Effector memory CD8-positive, alpha-beta T cell (primary cell): ENCODE measurements at regions not wholly inside any gene's neighbourhood (a gene's known extent, or its start where the extent isn't known, plus 50 kb on each side); places are given as distances from the start of the nearest gene placed in this dataset.

Experiments used
- ATAC-seq: fragments of 150-1000 bp; cut with Tn5 transposase; replicated peaks from 2 replicates; pipeline ENCODE4 v1.10.0; 2021; ENCODE audit warnings: mild to moderate bottlenecking, moderate library complexity
- DNase-seq, 3 experiments: peaks; one replicate each; pipeline ENCODE4 v3.0.0; 2021
- H3K27ac Mint-ChIP-seq, 2 donors: one replicate each; pipeline ENCODE4 v1.8.0; 2022; ENCODE audit warnings: mild to moderate bottlenecking in 2 of 2, mixed read lengths in 2 of 2, moderate library complexity in 2 of 2
- H3K27me3 Mint-ChIP-seq, 2 donors: one replicate each; pipeline ENCODE4 v1.8.0; 2022; ENCODE audit warnings: mixed read lengths in 2 of 2
- H3K36me3 Mint-ChIP-seq: one replicate; pipeline ENCODE4 v1.8.0; 2022; ENCODE audit warnings: mild to moderate bottlenecking, moderate library complexity, mixed read lengths; ENCODE audit not compliant: insufficient read depth
- H3K4me1 Mint-ChIP-seq, 2 donors: one replicate each; pipeline ENCODE4 v1.8.0; 2022; ENCODE audit warnings: low read depth in 2 of 2, mixed read lengths in 2 of 2
- H3K4me3 Mint-ChIP-seq, 2 donors: one replicate each; pipeline ENCODE4 v1.8.0; 2022; ENCODE audit warnings: mild to moderate bottlenecking in 2 of 2, mixed read lengths in 2 of 2, moderate library complexity in 2 of 2
- H3K9me3 Mint-ChIP-seq, 2 donors: one replicate each; pipeline ENCODE4 v1.8.0; 2022; ENCODE audit warnings: mixed read lengths in 2 of 2

- H3K4me3 Mint-ChIP-seq = no peak overlapping the region
- peaks cover 24 to 27% of the 10 kb centered on the region in 2 donors for H3K27me3 Mint-ChIP-seq
- peaks cover 4 to 10% of the 10 kb centered on the region in 2 donors for H3K4me1 Mint-ChIP-seq
- no peak overlapping the region for H3K27ac Mint-ChIP-seq
- H3K36me3 Mint-ChIP-seq = no peaks in the 10 kb centered on the region
- no peak for ATAC-seq
- H3K9me3 Mint-ChIP-seq = no peaks in the 10 kb centered on the region
- no peak for DNase-seq
Observed at GRCh38 chr1:198397208-198397808, 143.2 kb downstream of the ATP6V1G3 start.

- ATAC-seq (no peak), DNase-seq (no peak)
- H3K9me3 Mint-ChIP-seq = no peaks in the 10 kb centered on the region
- H3K4me1 Mint-ChIP-seq = peaks cover 0 to 5% of the 10 kb centered on the region in 2 donors
- H3K36me3 Mint-ChIP-seq = no peaks in the 10 kb centered on the region
- no peak overlapping the region for H3K27ac Mint-ChIP-seq
- H3K4me3 Mint-ChIP-seq = no peak overlapping the region
- peaks cover 0 to 10% of the 10 kb centered on the region in 2 donors for H3K27me3 Mint-ChIP-seq
Observed at GRCh38 chr1:198391393-198392020, 149.0 kb downstream of the ATP6V1G3 start.

GRCh38 chr1:198387587-198387986 is 152.9 kb downstream of the ATP6V1G3 start:
- no peaks in the 10 kb centered on the region for H3K4me1 Mint-ChIP-seq
- ATAC-seq (no peak), DNase-seq (no peak)
- no peaks in the 10 kb centered on the region for H3K36me3 Mint-ChIP-seq
- H3K9me3 Mint-ChIP-seq = no peaks in the 10 kb centered on the region
- no peak overlapping the region for H3K27ac Mint-ChIP-seq
- H3K4me3 Mint-ChIP-seq = no peak overlapping the region
- peaks cover 0 to 12% of the 10 kb centered on the region in 2 donors for H3K27me3 Mint-ChIP-seq

- Mint-ChIP-seq H3K4me3 (no peak overlapping the region), H3K4me1 (peaks cover 4 to 13% of the 10 kb centered on the region in 2 donors), H3K9me3 (no peaks in the 10 kb centered on the region), H3K36me3 (no peaks in the 10 kb centered on the region), H3K27me3 (no peaks in the 10 kb centered on the region), H3K27ac (no peak overlapping the region)
- DNase-seq (no peak), ATAC-seq (no peak)
Observed at GRCh38 chr1:198380275-198380674, 160.2 kb downstream of the ATP6V1G3 start.

- DNase-seq (no peak), ATAC-seq (no peak)
- no peaks in the 10 kb centered on the region for H3K27me3 Mint-ChIP-seq
- no peak overlapping the region for H3K27ac Mint-ChIP-seq
- H3K4me1 Mint-ChIP-seq = peaks cover 4 to 13% of the 10 kb centered on the region in 2 donors
- no peaks in the 10 kb centered on the region for H3K36me3 Mint-ChIP-seq
- no peak overlapping the region for H3K4me3 Mint-ChIP-seq
- H3K9me3 Mint-ChIP-seq = no peaks in the 10 kb centered on the region
Observed at GRCh38 chr1:198377702-198378101, 162.8 kb downstream of the ATP6V1G3 start.

GRCh38 chr1:198374288-198374687 is 166.2 kb downstream of the ATP6V1G3 start:
- H3K9me3 Mint-ChIP-seq = peaks cover 0 to 1% of the 10 kb centered on the region in 2 donors
- DNase-seq = no peak
- no peak overlapping the region for H3K27ac Mint-ChIP-seq
- H3K36me3 Mint-ChIP-seq = no peaks in the 10 kb centered on the region
- H3K4me1 Mint-ChIP-seq = no peaks in the 10 kb centered on the region
- no peak for ATAC-seq
- H3K4me3 Mint-ChIP-seq = no peak overlapping the region
- no peaks in the 10 kb centered on the region for H3K27me3 Mint-ChIP-seq

GRCh38 chr1:198373376-198373775 is 167.1 kb downstream of the ATP6V1G3 start:
- H3K27ac Mint-ChIP-seq = no peak overlapping the region
- DNase-seq (no peak), ATAC-seq (no peak)
- peaks cover 0 to 1% of the 10 kb centered on the region in 2 donors for H3K9me3 Mint-ChIP-seq
- no peaks in the 10 kb centered on the region for H3K36me3 Mint-ChIP-seq
- H3K27me3 Mint-ChIP-seq = no peaks in the 10 kb centered on the region
- no peak overlapping the region for H3K4me3 Mint-ChIP-seq
- no peaks in the 10 kb centered on the region for H3K4me1 Mint-ChIP-seq
